Upper lobe of left lung (tissue), 6 donors: ENCODE measurements at regions not wholly inside any gene's neighbourhood (a gene's known extent, or its start where the extent isn't known, plus 50 kb on each side); places are given as distances from the start of the nearest gene placed in this dataset.

Source experiments
- ATAC-seq, 2 donors: fragments of 200-7000 bp; cut with Tn5 transposase; one replicate each; pipeline ENCODE4 v1.9.1; 2022; ENCODE audit warnings: mild to moderate bottlenecking in 2 of 2, moderate library complexity in 2 of 2; ENCODE audit not compliant: low FRiP score in 2 of 2
- DNase-seq, 2 donors: peaks; one replicate each; pipeline ENCODE4 v3.0.0-alpha.2; 2019 to 2020
- H3K27ac ChIP-seq, 4 donors: fragments of 200-600 bp; sonication (generic); one replicate each; pipeline ENCODE4 v1.5.1; 2016 to 2019
- H3K27me3 ChIP-seq, 4 donors: fragments of 200-600 bp; sonication (generic); one replicate each; pipeline ENCODE4 v1.5.1; 2017 to 2019
- H3K36me3 ChIP-seq, 4 donors: fragments of 200-600 bp; sonication (generic); one replicate each; pipeline ENCODE4 v1.5.1; 2016 to 2019
- H3K4me1 ChIP-seq, 4 donors: fragments of 200-600 bp; sonication (generic); one replicate each; pipeline ENCODE4 v1.5.1; 2018 to 2019
- H3K4me3 ChIP-seq, 4 donors: fragments of 200-600 bp; sonication (generic); one replicate each; pipeline ENCODE4 v1.5.1; 2017 to 2019; ENCODE audit warnings: mild to moderate bottlenecking in 2 of 4, moderate library complexity in 1 of 4
- H3K9me3 ChIP-seq, 4 donors: fragments of 200-600 bp; sonication (generic); one replicate each; pipeline ENCODE4 v1.5.1; 2018 to 2019
- EP300 ChIP-seq, 4 donors: sonication (generic); formaldehyde crosslinking; IDR thresholded peaks; one replicate each; pipeline ENCODE4 v1.5.1; 2017; ENCODE audit warnings: antibody characterized with exemption in 4 of 4, control low read depth in 2 of 4
- POLR2A ChIP-seq, 4 donors: fragments of 450-650 bp; IDR thresholded peaks; one replicate each; pipeline ENCODE4 v1.5.1; 2016 to 2017; ENCODE audit warnings: antibody characterized with exemption in 4 of 4, mild to moderate bottlenecking in 2 of 4
- POLR2AphosphoS5 ChIP-seq, 2 donors: sonication (generic); formaldehyde crosslinking; IDR thresholded peaks; one replicate each; pipeline ENCODE4 v1.5.1; 2017; ENCODE audit warnings: antibody characterized with exemption in 2 of 2
- WGBS, 2 donors: methylation state at CpG; one replicate each; pipeline ENCODE4 v1.1.5; 2017 to 2018; 5-methylcytosine and 5-hydroxymethylcytosine counted together
- TF ChIP-seq, protein P1 (sequence below), 6 experiments: fragments of 450-650 bp in 4 of 6; fragments of 200-600 bp in 2 of 6; sonication (generic) in 2 of 6; IDR thresholded peaks; one replicate each; pipeline ENCODE4 v1.5.1; 2016 to 2019; ENCODE audit warnings: antibody characterized with exemption in 6 of 6
- donor health status: DM: no; HTN: no; CAD: no; lungs with moderate emphysema.
- donor health status: DM: no; HTN: yes; CAD: no; lungs with severe emphysema.

DNA sequence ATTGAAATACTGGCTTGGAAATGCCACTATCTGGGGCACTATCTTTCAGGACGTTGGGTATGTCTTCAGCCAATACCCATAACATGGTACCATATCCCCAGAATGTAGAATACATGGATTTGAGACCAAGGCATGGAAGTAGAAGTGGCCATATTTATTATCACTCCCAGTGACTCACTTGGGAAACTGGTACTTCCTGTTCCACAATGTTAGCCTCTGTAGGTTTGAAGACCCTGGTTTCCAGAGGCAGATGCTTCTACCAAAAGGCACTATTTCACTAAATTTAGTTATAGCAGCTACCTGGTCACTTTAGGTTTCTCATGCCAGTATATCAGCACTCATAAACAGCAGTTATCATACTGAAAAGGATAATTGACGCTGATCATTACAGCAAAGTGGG is 184.2 kb downstream of the CCDC71L start:
- H3K27me3 ChIP-seq = no peaks in the 10 kb centered on the region
- 71 to 73% methylated on average over 2 of the region's 2 CpGs for WGBS, 2 donors
- DNase-seq (no peak), ATAC-seq (no peak)
- no peaks in the 10 kb centered on the region for H3K9me3 ChIP-seq
- no peak overlapping the region for H3K4me3 ChIP-seq
- H3K36me3 ChIP-seq = no peaks in the 10 kb centered on the region
- H3K27ac ChIP-seq = no peak overlapping the region
- TF ChIP-seq POLR2AphosphoS5 (IDR thresholded peaks at IDR 0.05) = no peak
- no peak for TF ChIP-seq POLR2A (IDR thresholded peaks at IDR 0.05)
- TF ChIP-seq EP300 (IDR thresholded peaks at IDR 0.05) = no peak
- TF ChIP-seq, protein P1, sequence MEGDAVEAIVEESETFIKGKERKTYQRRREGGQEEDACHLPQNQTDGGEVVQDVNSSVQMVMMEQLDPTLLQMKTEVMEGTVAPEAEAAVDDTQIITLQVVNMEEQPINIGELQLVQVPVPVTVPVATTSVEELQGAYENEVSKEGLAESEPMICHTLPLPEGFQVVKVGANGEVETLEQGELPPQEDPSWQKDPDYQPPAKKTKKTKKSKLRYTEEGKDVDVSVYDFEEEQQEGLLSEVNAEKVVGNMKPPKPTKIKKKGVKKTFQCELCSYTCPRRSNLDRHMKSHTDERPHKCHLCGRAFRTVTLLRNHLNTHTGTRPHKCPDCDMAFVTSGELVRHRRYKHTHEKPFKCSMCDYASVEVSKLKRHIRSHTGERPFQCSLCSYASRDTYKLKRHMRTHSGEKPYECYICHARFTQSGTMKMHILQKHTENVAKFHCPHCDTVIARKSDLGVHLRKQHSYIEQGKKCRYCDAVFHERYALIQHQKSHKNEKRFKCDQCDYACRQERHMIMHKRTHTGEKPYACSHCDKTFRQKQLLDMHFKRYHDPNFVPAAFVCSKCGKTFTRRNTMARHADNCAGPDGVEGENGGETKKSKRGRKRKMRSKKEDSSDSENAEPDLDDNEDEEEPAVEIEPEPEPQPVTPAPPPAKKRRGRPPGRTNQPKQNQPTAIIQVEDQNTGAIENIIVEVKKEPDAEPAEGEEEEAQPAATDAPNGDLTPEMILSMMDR (IDR thresholded peaks at IDR 0.05) = no peak
- H3K4me1 ChIP-seq = no peaks in the 10 kb centered on the region

DNA sequence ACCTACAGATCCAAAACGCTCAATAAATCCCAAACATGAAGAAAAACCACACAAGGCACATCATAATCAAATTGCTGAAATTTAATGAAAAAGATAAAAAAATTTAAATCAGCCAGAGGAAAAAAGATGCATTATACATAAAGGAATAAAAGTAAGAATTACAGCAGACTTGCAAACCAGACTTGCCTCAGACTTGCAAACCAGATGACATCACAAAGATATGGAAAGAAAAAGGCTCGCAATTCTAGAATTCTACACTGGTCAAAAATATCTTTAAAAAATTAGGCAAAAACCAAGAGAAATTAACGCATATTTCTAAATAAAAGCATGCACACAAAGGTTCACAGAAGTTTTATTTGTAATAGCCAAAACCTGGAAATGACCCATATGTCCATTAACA is 188.0 kb upstream of the NAMPT start:
- WGBS, 2 donors = 74 to 90% methylated on average over 3 of the region's 3 CpGs
- no peak overlapping the region for H3K27ac ChIP-seq
- no peak for DNase-seq

DNA sequence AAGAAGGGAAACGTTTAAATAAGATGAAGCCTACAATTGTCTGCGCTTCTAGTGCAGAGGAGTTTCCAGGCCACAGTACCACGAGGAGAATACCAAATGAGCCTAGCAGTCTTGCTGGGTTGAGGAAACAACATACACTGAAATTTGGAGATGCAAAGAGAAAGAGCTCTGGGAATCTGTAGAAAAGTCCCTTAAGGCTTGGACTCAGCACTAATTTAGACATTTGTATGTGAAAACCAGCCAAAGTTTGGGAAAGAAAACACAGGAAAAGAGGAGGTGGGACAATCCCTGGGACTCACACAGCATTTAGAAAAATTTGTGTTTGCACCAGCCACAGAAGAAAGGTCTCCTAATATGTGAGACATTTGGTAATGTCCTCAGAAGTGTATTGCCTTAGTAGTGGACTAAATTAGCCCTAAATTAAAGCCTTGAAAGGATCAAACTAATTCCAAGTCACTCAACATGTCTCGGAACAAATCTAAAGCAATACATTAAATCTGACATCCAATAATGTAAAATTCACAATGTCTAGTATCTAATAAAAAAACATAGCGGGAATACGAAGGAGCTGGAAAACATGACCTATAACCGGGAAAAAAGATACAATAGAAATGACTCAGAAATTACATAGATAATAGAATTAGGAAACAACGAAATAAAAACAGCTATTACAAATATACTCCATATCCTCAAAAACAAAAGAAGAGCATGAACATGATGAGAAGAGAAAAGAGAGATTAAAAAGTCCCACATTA is 187.1 kb upstream of the NAMPT start:
- Histone ChIP-seq H3K9me3 (no peaks in the 10 kb centered on the region), H3K36me3 (no peaks in the 10 kb centered on the region), H3K4me3 (no peak overlapping the region), H3K4me1 (peaks cover 0 to 2% (median under 1%) of the 10 kb centered on the region in 4 donors), H3K27me3 (no peaks in the 10 kb centered on the region), H3K27ac (no peak overlapping the region)
- ATAC-seq = no peak
- no peak for TF ChIP-seq POLR2AphosphoS5 (IDR thresholded peaks at IDR 0.05)
- TF ChIP-seq, protein P1 (IDR thresholded peaks at IDR 0.05) = no peak
- TF ChIP-seq POLR2A (IDR thresholded peaks at IDR 0.05) = no peak
- no peak for TF ChIP-seq EP300 (IDR thresholded peaks at IDR 0.05)
- 76 to 83% methylated on average over 8 of the region's 8 CpGs for WGBS, 2 donors
- no peak for DNase-seq

More for the DNA sequence above, 188.0 kb upstream of the NAMPT start:
- Histone ChIP-seq H3K27me3 (no peaks in the 10 kb centered on the region), H3K9me3 (no peaks in the 10 kb centered on the region), H3K4me3 (no peak overlapping the region), H3K36me3 (no peaks in the 10 kb centered on the region), H3K4me1 (no peaks in the 10 kb centered on the region)
- ATAC-seq = no peak
- no peak for TF ChIP-seq EP300 (IDR thresholded peaks at IDR 0.05)
- TF ChIP-seq, protein P1 (IDR thresholded peaks at IDR 0.05) = no peak
- no peak for TF ChIP-seq POLR2A (IDR thresholded peaks at IDR 0.05)
- no peak for TF ChIP-seq POLR2AphosphoS5 (IDR thresholded peaks at IDR 0.05)

DNA sequence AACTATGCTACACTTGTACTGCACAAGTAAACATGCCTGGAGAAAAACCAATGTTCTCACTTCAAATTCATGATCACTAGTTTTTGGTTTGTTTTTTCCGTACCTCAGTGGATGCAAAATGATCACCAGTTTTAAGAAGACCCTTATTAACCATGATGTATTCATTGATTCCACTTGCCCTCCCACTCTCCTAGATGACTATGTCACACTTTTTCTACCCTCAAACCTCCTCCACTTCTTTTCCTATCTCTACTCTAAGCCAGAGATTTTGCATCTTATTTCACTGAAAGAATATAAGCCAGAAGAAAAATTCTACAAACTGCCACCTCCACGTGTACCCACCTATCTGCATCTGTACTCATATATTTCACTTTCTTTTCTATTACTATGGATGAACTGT is 186.2 kb upstream of the NAMPT start:
- H3K9me3 ChIP-seq = no peaks in the 10 kb centered on the region
- no peaks in the 10 kb centered on the region for H3K27me3 ChIP-seq
- TF ChIP-seq, protein P1 (IDR thresholded peaks at IDR 0.05) = no peak
- no peak for TF ChIP-seq POLR2A (IDR thresholded peaks at IDR 0.05)
- no peak for TF ChIP-seq EP300 (IDR thresholded peaks at IDR 0.05)
- TF ChIP-seq POLR2AphosphoS5 (IDR thresholded peaks at IDR 0.05) = no peak
- 88 to 93% methylated on average over 2 of the region's 2 CpGs for whole genome bisulfite sequencing, 2 donors
- no peaks in the 10 kb centered on the region for H3K36me3 ChIP-seq
- DNase-seq (no peak), ATAC-seq (no peak)
- peaks cover 0 to 9% (median 1%) of the 10 kb centered on the region in 4 donors for H3K4me1 ChIP-seq
- no peak overlapping the region for H3K4me3 ChIP-seq
- H3K27ac ChIP-seq = no peak overlapping the region

DNA sequence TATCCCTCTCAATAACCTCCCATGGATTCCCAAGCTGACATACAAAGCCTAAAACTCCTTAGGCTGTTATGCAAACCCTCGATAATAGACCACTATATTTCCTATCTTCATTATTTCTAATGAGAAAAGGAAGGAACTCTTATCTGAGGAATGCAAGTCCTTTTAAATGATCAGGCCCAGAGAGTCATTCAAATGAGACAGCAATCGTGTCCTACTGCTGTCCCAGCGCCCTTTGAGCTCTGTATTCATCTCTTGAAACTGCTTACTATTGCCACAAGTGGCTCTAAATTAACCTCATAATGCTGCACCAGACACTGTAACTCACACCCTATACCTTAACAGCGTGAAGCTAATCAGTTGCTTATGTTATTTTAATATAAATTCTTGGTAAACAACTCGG is 182.1 kb upstream of the NAMPT start:
- H3K27me3 ChIP-seq = no peaks in the 10 kb centered on the region
- WGBS, 2 donors = 59 to 60% methylated on average over 5 of the region's 5 CpGs
- TF ChIP-seq POLR2A (IDR thresholded peaks at IDR 0.05) (no peak), POLR2AphosphoS5 (IDR thresholded peaks at IDR 0.05) (no peak), EP300 (IDR thresholded peaks at IDR 0.05) (no peak)
- TF ChIP-seq, protein P1 (IDR thresholded peaks at IDR 0.05) = no peak
- peaks cover 3 to 19% (median 7%) of the 10 kb centered on the region in 4 donors for H3K4me1 ChIP-seq
- H3K27ac ChIP-seq = peak overlapping the region in 1 of 4 donors; percentile 17
- no peaks in the 10 kb centered on the region for H3K36me3 ChIP-seq
- H3K9me3 ChIP-seq = no peaks in the 10 kb centered on the region
- ATAC-seq (no peak), DNase-seq (no peak)
- no peak overlapping the region for H3K4me3 ChIP-seq
